Activated naive CD8-positive, alpha-beta T cell treated with anti-CD3 and anti-CD28 coated beads, Interleukin-2, amount 50 U/mL, for 24 hours (primary cell): ENCODE measurements at regions not wholly inside any gene's neighbourhood (a gene's known extent, or its start where the extent isn't known, plus 50 kb on each side); places are given as distances from the start of the nearest gene placed in this dataset.
"Not testable (repeated sequence)": the region's sequence is repeated elsewhere in the genome, so short reads cannot be mapped to it uniquely, and the experiment has no call there.

Experiments used
- ATAC-seq: fragments of 150-1000 bp; cut with Tn5 transposase; one replicate; pipeline ENCODE4 v1.10.0; 2021
- DNase-seq: peaks from one replicate; pipeline ENCODE4 v3.0.0; 2021
- H3K27ac Mint-ChIP-seq: one replicate; pipeline ENCODE4 v1.8.0; 2021; ENCODE audit warnings: mild to moderate bottlenecking, mixed read lengths
- H3K27me3 Mint-ChIP-seq: one replicate; pipeline ENCODE4 v1.8.0; 2021; ENCODE audit warnings: mixed read lengths
- H3K36me3 Mint-ChIP-seq: one replicate; pipeline ENCODE4 v1.8.0; 2021; ENCODE audit warnings: low read depth, mixed read lengths
- H3K4me1 Mint-ChIP-seq: one replicate; pipeline ENCODE4 v1.8.0; 2021; ENCODE audit warnings: mixed read lengths
- H3K4me3 Mint-ChIP-seq: one replicate; pipeline ENCODE4 v1.8.0; 2021; ENCODE audit warnings: mild to moderate bottlenecking, moderate library complexity, mixed read lengths
- H3K9me3 Mint-ChIP-seq: one replicate; pipeline ENCODE4 v1.8.0; 2021; ENCODE audit warnings: mixed read lengths

DNA sequence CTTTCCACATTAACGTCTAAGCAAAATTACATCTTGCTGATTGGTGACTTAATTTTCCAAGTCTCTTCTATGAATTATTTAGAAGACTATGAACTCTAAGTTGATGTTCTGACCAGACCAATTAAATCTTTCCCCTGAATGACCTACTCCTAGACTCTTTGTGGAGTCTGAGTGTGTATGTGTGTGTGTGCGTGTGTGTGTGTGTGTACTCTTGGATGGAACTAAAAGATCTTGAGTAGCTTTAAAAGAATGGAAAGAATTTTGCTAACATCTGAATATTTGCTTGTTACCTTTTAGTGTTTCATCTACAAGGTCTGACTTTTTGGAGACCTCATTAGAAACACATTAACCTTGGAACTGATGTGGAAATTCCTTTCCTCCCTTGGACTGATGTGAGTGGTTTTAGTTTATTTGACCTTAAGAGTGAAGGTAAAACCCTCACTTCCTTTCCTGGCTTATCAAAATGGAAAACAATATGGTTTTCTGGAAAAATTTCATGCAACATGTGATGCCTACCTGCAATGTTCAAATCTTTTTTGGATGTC lies 257.1 kb downstream of the GATA3 start:
- ATAC-seq = no peak
- no peak for DNase-seq
- Mint-ChIP-seq H3K9me3 (peaks cover 5% of the 10 kb centered on the region), H3K4me3 (no peak overlapping the region), H3K36me3 (no peaks in the 10 kb centered on the region), H3K27ac (peak overlapping the region; percentile 80), H3K4me1 (peaks cover 58% of the 10 kb centered on the region), H3K27me3 (no peaks in the 10 kb centered on the region)

- DNase-seq (no peak), ATAC-seq (peak; percentile 88)
- Mint-ChIP-seq H3K4me1 (peaks cover 55% of the 10 kb centered on the region), H3K9me3 (peaks cover 5% of the 10 kb centered on the region), H3K4me3 (no peak overlapping the region), H3K27ac (peak overlapping the region; percentile 80), H3K36me3 (no peaks in the 10 kb centered on the region), H3K27me3 (no peaks in the 10 kb centered on the region)
Measured at GRCh38 chr10:8312079-8312478, 257.6 kb downstream of the GATA3 start.

DNA sequence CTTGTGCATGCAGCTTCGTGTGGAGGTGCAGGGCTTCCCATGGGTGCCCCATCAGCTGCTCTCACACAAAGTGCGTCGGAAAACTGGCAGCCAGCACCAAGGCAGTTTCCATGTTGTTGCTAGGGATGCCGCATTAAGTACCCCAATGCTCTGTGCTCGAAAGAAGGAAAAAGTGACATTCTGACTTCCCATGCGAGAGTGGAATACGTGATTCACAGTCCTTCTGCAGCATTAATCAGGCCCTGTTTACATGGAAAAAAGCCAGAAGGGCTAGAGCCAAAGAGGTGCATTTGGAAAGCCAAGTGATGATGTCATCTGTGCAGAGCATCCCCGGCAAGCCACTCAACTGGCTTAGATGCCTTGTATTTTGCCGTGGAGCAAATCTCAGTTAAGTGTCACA lies 258.3 kb downstream of the GATA3 start:
- Mint-ChIP-seq H3K36me3 (no peaks in the 10 kb centered on the region), H3K9me3 (peaks cover 5% of the 10 kb centered on the region), H3K4me1 (peaks cover 50% of the 10 kb centered on the region), H3K27ac (peak overlapping the region; percentile 87), H3K27me3 (no peaks in the 10 kb centered on the region), H3K4me3 (no peak overlapping the region)
- ATAC-seq = peak; percentile 20
- DNase-seq = no peak

DNA sequence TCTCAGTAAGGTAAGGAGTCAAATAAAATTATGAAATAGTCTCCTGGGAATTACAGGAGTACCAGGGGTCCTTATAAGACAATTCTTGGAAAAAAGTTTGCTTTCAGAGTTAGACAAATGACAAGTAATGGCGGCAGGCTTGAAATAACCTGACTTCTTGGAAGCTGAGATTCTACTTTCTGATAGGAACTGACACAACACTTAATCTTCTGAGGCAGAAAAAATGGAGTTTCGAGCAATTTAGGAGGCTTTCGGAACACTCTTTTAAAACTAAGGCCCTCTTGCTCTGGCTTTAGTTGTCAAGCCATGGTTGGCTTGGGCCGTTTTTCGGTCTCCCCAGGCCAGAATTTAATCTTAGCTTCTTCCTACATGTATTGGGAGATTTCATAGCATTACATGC lies 260.0 kb downstream of the GATA3 start:
- Mint-ChIP-seq H3K4me1 (peaks cover 50% of the 10 kb centered on the region), H3K4me3 (no peak overlapping the region), H3K9me3 (peaks cover 5% of the 10 kb centered on the region), H3K27ac (no peak overlapping the region), H3K27me3 (no peaks in the 10 kb centered on the region), H3K36me3 (no peaks in the 10 kb centered on the region)
- no peak for ATAC-seq
- no peak for DNase-seq

DNA sequence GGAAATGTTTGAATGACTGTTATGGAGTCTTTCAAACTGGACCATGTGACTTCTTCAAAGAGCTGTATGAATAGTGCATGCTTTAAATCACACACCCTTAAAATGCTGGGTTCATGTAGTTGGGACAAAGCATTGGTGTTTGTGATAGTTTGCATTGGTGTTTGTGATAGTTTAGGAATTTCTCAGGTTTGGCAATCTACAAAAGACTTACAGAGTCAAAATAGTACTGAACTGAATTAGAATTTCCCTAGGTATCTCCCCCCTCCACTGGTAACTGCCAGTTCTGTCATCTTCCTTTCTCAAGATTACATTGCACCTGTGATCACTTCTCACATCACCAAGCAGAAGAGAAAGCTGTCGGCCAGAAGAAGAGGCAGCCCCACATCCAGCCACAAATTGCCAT lies 261.1 kb downstream of the GATA3 start:
- H3K27ac Mint-ChIP-seq = peak overlapping the region; percentile 11

GRCh38 chr10:8316284-8316683 lies 261.8 kb downstream of the GATA3 start:
- no peak for ATAC-seq

More for the DNA sequence above, 261.1 kb downstream of the GATA3 start:
- no peaks in the 10 kb centered on the region for H3K27me3 Mint-ChIP-seq
- H3K4me1 Mint-ChIP-seq = peaks cover 50% of the 10 kb centered on the region
- no peak for DNase-seq
- no peak overlapping the region for H3K4me3 Mint-ChIP-seq
- H3K9me3 Mint-ChIP-seq = peaks cover 5% of the 10 kb centered on the region
- no peaks in the 10 kb centered on the region for H3K36me3 Mint-ChIP-seq
- peak; percentile 27 for ATAC-seq

GRCh38 chr10:8318429-8318828 lies 263.9 kb downstream of the GATA3 start:
- H3K4me3 Mint-ChIP-seq, H3K36me3 Mint-ChIP-seq, H3K27me3 Mint-ChIP-seq, H3K9me3 Mint-ChIP-seq, H3K27ac Mint-ChIP-seq, DNase-seq, ATAC-seq: not testable (repeated sequence)
- peaks cover 23% of the 10 kb centered on the region for H3K4me1 Mint-ChIP-seq

More at GRCh38 chr10:8316284-8316683, 261.8 kb downstream of the GATA3 start:
- peaks cover 43% of the 10 kb centered on the region for H3K4me1 Mint-ChIP-seq
- no peak for DNase-seq
- H3K9me3 Mint-ChIP-seq = peaks cover 5% of the 10 kb centered on the region
- peak overlapping the region; percentile 11 for H3K27ac Mint-ChIP-seq
- H3K4me3 Mint-ChIP-seq = no peak overlapping the region
- no peaks in the 10 kb centered on the region for H3K27me3 Mint-ChIP-seq
- no peaks in the 10 kb centered on the region for H3K36me3 Mint-ChIP-seq

DNA sequence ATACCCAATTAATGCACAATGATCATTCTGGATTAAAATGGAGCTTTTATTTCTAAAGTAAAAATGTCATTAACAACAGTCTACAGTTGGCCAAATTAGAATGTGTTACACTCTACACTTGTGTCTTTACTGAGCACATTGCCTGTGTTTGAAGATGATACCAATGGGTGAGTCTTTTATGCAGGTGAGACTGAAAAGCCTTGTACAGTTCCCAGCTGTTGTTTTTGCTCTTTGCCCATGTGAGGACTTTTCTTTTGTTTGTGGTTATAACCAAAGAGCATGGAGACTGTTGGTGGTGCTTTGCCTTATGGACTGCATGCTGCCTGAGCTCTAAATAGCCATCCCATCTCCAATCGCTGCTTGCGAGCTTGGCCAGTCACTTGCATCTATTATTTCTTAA lies 264.5 kb downstream of the GATA3 start:
- DNase-seq (no peak), ATAC-seq (no peak)
- Mint-ChIP-seq H3K4me3 (no peak overlapping the region), H3K9me3 (no peaks in the 10 kb centered on the region), H3K4me1 (peaks cover 19% of the 10 kb centered on the region), H3K27ac (no peak overlapping the region), H3K36me3 (no peaks in the 10 kb centered on the region), H3K27me3 (peaks cover 2% of the 10 kb centered on the region)

- peaks cover 19% of the 10 kb centered on the region for H3K4me1 Mint-ChIP-seq
- DNase-seq (no peak), ATAC-seq (no peak)
- H3K9me3 Mint-ChIP-seq = no peaks in the 10 kb centered on the region
- peaks cover 2% of the 10 kb centered on the region for H3K27me3 Mint-ChIP-seq
- no peak overlapping the region for H3K27ac Mint-ChIP-seq
- no peaks in the 10 kb centered on the region for H3K36me3 Mint-ChIP-seq
- H3K4me3 Mint-ChIP-seq = no peak overlapping the region
Measured at GRCh38 chr10:8319704-8320103, 265.2 kb downstream of the GATA3 start.

GRCh38 chr10:8321990-8322389 lies 267.5 kb downstream of the GATA3 start:
- H3K4me3 Mint-ChIP-seq = no peak overlapping the region
- no peaks in the 10 kb centered on the region for H3K9me3 Mint-ChIP-seq
- no peak overlapping the region for H3K27ac Mint-ChIP-seq
- H3K36me3 Mint-ChIP-seq = no peaks in the 10 kb centered on the region
- H3K27me3 Mint-ChIP-seq = peaks cover 5% of the 10 kb centered on the region
- peaks cover 26% of the 10 kb centered on the region for H3K4me1 Mint-ChIP-seq
- ATAC-seq = no peak
- no peak for DNase-seq

DNA sequence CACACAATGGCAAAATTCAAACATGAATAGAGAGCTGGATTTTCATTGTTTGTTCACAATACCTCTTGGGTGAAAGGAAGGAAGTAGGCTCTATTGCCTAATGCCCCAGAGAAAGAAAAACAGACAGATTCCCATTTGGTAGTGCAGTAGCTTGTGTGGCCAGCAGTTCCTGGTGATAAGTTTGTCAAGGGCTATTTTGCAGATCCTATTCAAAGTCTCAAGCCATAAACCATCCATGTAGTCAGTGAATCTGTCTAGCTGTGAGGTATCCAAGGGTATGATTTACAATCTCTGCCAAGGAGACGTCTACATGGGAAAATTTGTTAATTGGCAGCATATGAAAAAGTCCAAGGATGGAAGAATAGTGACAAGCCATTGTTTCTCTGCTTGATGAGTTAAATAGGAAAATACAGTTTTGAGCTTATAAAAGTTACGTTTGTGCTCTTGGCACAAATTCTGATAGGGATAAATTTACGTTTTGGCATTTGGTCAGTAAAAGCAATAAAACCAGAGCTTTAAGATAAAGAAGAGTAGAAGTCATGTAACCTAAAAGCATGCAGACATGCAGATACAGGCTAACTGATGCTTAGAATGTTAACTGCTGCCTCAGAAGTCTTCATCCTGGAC lies 269.1 kb downstream of the GATA3 start:
- H3K4me3 Mint-ChIP-seq = no peak overlapping the region
- ATAC-seq (no peak), DNase-seq (no peak)
- no peak overlapping the region for H3K27ac Mint-ChIP-seq
- no peaks in the 10 kb centered on the region for H3K36me3 Mint-ChIP-seq
- H3K9me3 Mint-ChIP-seq = no peaks in the 10 kb centered on the region
- peaks cover 5% of the 10 kb centered on the region for H3K27me3 Mint-ChIP-seq
- H3K4me1 Mint-ChIP-seq = peaks cover 26% of the 10 kb centered on the region

GRCh38 chr10:8325024-8325980 lies 270.8 kb downstream of the GATA3 start:
- peaks cover 5% of the 10 kb centered on the region for H3K27me3 Mint-ChIP-seq
- H3K4me1 Mint-ChIP-seq = peaks cover 37% of the 10 kb centered on the region
- H3K4me3 Mint-ChIP-seq = peak overlapping the region; percentile 18
- ATAC-seq (peak; percentile 92), DNase-seq (no peak)
- peak overlapping the region; percentile 94 for H3K27ac Mint-ChIP-seq
- no peaks in the 10 kb centered on the region for H3K36me3 Mint-ChIP-seq
- H3K9me3 Mint-ChIP-seq = no peaks in the 10 kb centered on the region

DNA sequence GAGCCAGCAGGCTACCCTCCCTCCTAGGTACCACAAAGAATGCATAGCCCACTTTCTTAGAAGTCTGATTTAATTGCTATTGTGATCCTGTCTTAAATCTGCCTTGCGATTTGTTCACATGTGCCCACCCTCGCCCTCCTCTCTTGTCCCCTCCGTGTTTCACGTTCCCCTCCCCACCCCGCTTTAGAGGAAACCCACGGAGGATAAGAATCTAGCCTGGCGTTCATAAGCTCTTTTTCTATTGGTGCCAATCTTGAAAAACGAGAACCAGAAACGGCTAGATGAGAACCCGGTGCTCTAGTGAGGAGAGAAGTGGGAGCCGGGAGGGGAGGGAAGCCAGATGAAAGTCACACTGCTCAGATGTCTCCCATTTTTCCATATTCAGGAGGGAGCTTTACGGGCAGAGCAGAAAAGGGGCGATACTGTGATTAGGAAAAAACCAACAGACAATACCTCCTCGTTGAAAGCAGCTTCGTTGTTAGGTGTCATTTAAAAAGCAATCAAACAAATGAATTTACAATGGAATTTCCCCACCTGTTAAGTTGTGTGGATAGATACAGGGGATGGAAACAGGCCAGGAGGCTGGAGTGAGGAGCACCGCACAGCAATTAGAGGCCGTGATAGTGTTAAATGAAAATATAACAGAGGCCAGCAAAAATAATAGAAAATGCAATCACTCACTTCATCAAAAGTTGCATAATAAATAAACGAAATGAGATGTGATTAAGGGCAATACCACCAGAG lies 272.1 kb downstream of the GATA3 start:
- peaks cover 49% of the 10 kb centered on the region for H3K4me1 Mint-ChIP-seq
- H3K36me3 Mint-ChIP-seq = no peaks in the 10 kb centered on the region
- H3K9me3 Mint-ChIP-seq = no peaks in the 10 kb centered on the region
- DNase-seq = no peak
- H3K27me3 Mint-ChIP-seq = peaks cover 5% of the 10 kb centered on the region
- no peak overlapping the region for H3K4me3 Mint-ChIP-seq
- peak overlapping the region; percentile 94 for H3K27ac Mint-ChIP-seq
- no peak for ATAC-seq

DNA sequence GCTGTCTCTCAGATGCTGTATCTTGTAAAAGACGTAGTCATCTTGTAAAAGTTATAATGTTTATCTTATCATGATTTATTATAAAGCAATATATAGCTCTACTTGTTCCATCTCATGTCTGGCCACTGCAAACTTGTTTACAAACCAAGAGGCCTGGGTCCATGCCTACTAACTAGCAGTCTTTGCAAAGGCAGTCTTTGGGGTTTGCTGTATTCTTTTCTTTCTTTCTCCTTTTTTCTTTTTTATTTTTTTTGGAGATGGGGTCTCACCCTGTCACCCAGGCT lies 272.6 kb downstream of the GATA3 start:
- DNase-seq (no peak), ATAC-seq (no peak)
- H3K27ac Mint-ChIP-seq = no peak overlapping the region
- peaks cover 54% of the 10 kb centered on the region for H3K4me1 Mint-ChIP-seq
- no peaks in the 10 kb centered on the region for H3K36me3 Mint-ChIP-seq
- no peak overlapping the region for H3K4me3 Mint-ChIP-seq
- H3K9me3 Mint-ChIP-seq = no peaks in the 10 kb centered on the region
- peaks cover 5% of the 10 kb centered on the region for H3K27me3 Mint-ChIP-seq
